CD14-positive monocyte (primary cell): ENCODE measurements at regions not wholly inside any gene's neighbourhood (a gene's known extent, or its start where the extent isn't known, plus 50 kb on each side); places are given as distances from the start of the nearest gene placed in this dataset.

Experiments
- DNase-seq, 3 donors: peaks; one replicate each; pipeline ENCODE4 v3.0.0-alpha.2; 2011 to 2022
- H2AFZ ChIP-seq: 2 replicates; pipeline ENCODE4 v1.6.0; 2012; ENCODE audit warnings: mild to moderate bottlenecking, low read depth, low read length, inconsistent platforms; ENCODE audit not compliant: insufficient read depth, poor library complexity, severe bottlenecking
- H3K27ac ChIP-seq, 2 donors: 1 replicate in 1 of 2; 2 replicates in 1 of 2; pipeline ENCODE4 v1.5.1; 2012 to 2013; ENCODE audit warnings: low read length in 2 of 2, control low read depth in 1 of 2, inconsistent platforms in 1 of 2, low read depth in 1 of 2, mild to moderate bottlenecking in 1 of 2
- H3K27me3 ChIP-seq, 2 donors: one replicate each; pipeline versions ENCODE4 v1.6.0 to v1.6.1; 2011 to 2013; ENCODE audit warnings: low read length in 2 of 2; ENCODE audit not compliant: control insufficient read depth in 2 of 2, insufficient read depth in 2 of 2
- H3K36me3 ChIP-seq, 2 donors: replicated peaks in 1 of 2; 1 replicate in 1 of 2; 2 replicates in 1 of 2; pipeline versions ENCODE4 v1.5.1 to v1.6.1; 2012 to 2013; ENCODE audit warnings: low read length in 2 of 2, control low read depth in 1 of 2, inconsistent platforms in 1 of 2, mild to moderate bottlenecking in 1 of 2; ENCODE audit not compliant: insufficient read depth in 2 of 2, control insufficient read depth in 1 of 2
- H3K4me1 ChIP-seq, 2 donors: 1 replicate in 1 of 2; 2 replicates in 1 of 2; pipeline versions ENCODE4 v1.5.1 to v1.6.1; 2012 to 2013; ENCODE audit warnings: low read length in 2 of 2, control low read depth in 1 of 2, inconsistent platforms in 1 of 2, mild to moderate bottlenecking in 1 of 2, moderate library complexity in 1 of 2; ENCODE audit not compliant: insufficient read depth in 2 of 2, control insufficient read depth in 1 of 2
- H3K4me2 ChIP-seq: replicated peaks from 2 replicates; pipeline ENCODE3; 2012; ENCODE audit warnings: low read length, moderate library complexity, mild to moderate bottlenecking; ENCODE audit not compliant: poor library complexity, severe bottlenecking; ENCODE audit errors: extremely low read depth
- H3K4me3 ChIP-seq, 3 experiments: fragments of 200-600 bp in 1 of 3; sonication (generic) in 1 of 3; replicated peaks in 1 of 3; 1 replicate in 2 of 3; 2 replicates in 1 of 3; pipeline ENCODE4 v1.5.1; 2011 to 2013; ENCODE audit warnings: low read length in 3 of 3, mild to moderate bottlenecking in 3 of 3, control low read depth in 2 of 3, low read depth in 2 of 3, inconsistent platforms in 1 of 3, moderate library complexity in 1 of 3
- H3K79me2 ChIP-seq: 2 replicates; pipeline ENCODE4 v1.6.0; 2012; ENCODE audit warnings: mild to moderate bottlenecking, control low read depth, inconsistent platforms, low read length, moderate library complexity; ENCODE audit not compliant: insufficient read depth
- H3K9ac ChIP-seq: 2 replicates; pipeline ENCODE4 v1.6.0; 2017; ENCODE audit warnings: low read length, mild to moderate bottlenecking; ENCODE audit not compliant: insufficient read depth, poor library complexity, severe bottlenecking
- H3K9me3 ChIP-seq, 2 donors: replicated peaks in 1 of 2; 1 replicate in 1 of 2; 2 replicates in 1 of 2; pipeline versions ENCODE4 v1.5.1 to v1.6.1; 2012 to 2013; ENCODE audit warnings: low read length in 2 of 2, control low read depth in 1 of 2; ENCODE audit not compliant: control insufficient read depth in 1 of 2, insufficient read depth in 1 of 2
- H4K20me1 ChIP-seq: 2 replicates; pipeline ENCODE4 v1.6.0; 2012; ENCODE audit warnings: mild to moderate bottlenecking, low read length, control low read depth, moderate library complexity; ENCODE audit not compliant: insufficient read depth
- H3K27ac Mint-ChIP-seq, 7 donors: one replicate each; pipeline ENCODE4 v1.8.0; 2020; ENCODE audit warnings: mild to moderate bottlenecking in 7 of 7, mixed read lengths in 7 of 7, moderate library complexity in 6 of 7, inconsistent platforms in 2 of 7
- H3K27me3 Mint-ChIP-seq, 3 donors: one replicate each; pipeline ENCODE4 v1.8.0; 2021 to 2022; ENCODE audit warnings: low read depth in 3 of 3, mild to moderate bottlenecking in 3 of 3, mixed read lengths in 3 of 3, moderate library complexity in 3 of 3, inconsistent platforms in 1 of 3
- H3K36me3 Mint-ChIP-seq, 2 donors: one replicate each; pipeline ENCODE4 v1.8.0; 2020; ENCODE audit warnings: mixed read lengths in 2 of 2, inconsistent platforms in 1 of 2, mild to moderate bottlenecking in 1 of 2
- H3K4me1 Mint-ChIP-seq: one replicate; pipeline ENCODE4 v1.8.0; 2020; ENCODE audit warnings: mild to moderate bottlenecking, mixed read lengths
- H3K4me3 Mint-ChIP-seq, 2 donors: one replicate each; pipeline ENCODE4 v1.8.0; 2020; ENCODE audit warnings: mild to moderate bottlenecking in 2 of 2, mixed read lengths in 2 of 2, moderate library complexity in 1 of 2
- H3K9me3 Mint-ChIP-seq, 7 donors: one replicate each; pipeline ENCODE4 v1.8.0; 2020 to 2022; ENCODE audit warnings: mixed read lengths in 7 of 7, mild to moderate bottlenecking in 6 of 7, moderate library complexity in 6 of 7, inconsistent platforms in 2 of 7
- WGBS: methylation state at CpG from one replicate; pipeline ENCODE4 v1.1.5; 2013; ENCODE audit warnings: missing lambda C conversion rate; ENCODE audit not compliant: insufficient coverage; 5-methylcytosine and 5-hydroxymethylcytosine counted together
- intact Hi-C, 2 donors: fragments of 100-400 bp; cut with micrococcal nuclease; formaldehyde crosslinking; loops; one replicate each; pipeline versions ENCODE4 v1.15.0 to v1.15.1; 2023
- TF ChIP-seq, protein P1 (sequence below): fragments of 200-600 bp; IDR thresholded peaks from one replicate; pipeline ENCODE4 v1.8.0; 2022; ENCODE audit warnings: antibody characterized with exemption, mild to moderate bottlenecking

DNA sequence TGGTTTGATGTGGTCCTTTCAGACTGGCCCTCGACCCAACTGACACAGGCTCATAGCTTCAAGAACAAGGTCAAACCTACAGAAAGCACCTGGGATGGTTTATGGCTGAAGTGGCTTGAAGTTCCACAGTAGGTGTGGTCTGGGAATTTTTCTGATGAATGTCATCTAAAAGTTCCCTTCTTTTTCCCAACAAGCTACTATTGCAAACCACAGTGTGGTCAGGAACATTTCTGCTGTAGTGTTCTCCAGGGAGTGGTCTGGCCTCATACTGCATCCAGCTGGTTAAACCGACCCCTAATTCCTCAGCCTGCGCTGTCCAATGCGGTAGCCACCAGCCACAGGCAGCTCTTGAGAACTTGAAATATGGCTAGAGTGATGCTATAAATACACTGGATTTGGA is 92.7 kb downstream of the FAM124B start:
- intact Hi-C loops = no loop called here
- H3K4me1 Mint-ChIP-seq = peaks cover 24% of the 10 kb centered on the region
- H3K27me3 Mint-ChIP-seq = peaks cover 0 to 11% (median 11%) of the 10 kb centered on the region in 3 donors
- H3K4me1 ChIP-seq = peaks cover 0 to 9% of the 10 kb centered on the region in 2 donors
- no peak overlapping the region for H3K4me3 Mint-ChIP-seq
- H3K27ac Mint-ChIP-seq = peak overlapping the region in 1 of 7 donors; percentile 33
- no peak overlapping the region for H3K27ac ChIP-seq
- no peaks in the 10 kb centered on the region for H3K36me3 ChIP-seq
- peaks cover 0 to 1% (median 0%) of the 10 kb centered on the region in 7 donors for H3K9me3 Mint-ChIP-seq
- WGBS = 95% methylated on average over 3 of the region's 4 CpGs
- no peaks in the 10 kb centered on the region for H3K27me3 ChIP-seq
- no peak for DNase-seq
- no peaks in the 10 kb centered on the region for H3K36me3 Mint-ChIP-seq
- TF ChIP-seq, protein P1, sequence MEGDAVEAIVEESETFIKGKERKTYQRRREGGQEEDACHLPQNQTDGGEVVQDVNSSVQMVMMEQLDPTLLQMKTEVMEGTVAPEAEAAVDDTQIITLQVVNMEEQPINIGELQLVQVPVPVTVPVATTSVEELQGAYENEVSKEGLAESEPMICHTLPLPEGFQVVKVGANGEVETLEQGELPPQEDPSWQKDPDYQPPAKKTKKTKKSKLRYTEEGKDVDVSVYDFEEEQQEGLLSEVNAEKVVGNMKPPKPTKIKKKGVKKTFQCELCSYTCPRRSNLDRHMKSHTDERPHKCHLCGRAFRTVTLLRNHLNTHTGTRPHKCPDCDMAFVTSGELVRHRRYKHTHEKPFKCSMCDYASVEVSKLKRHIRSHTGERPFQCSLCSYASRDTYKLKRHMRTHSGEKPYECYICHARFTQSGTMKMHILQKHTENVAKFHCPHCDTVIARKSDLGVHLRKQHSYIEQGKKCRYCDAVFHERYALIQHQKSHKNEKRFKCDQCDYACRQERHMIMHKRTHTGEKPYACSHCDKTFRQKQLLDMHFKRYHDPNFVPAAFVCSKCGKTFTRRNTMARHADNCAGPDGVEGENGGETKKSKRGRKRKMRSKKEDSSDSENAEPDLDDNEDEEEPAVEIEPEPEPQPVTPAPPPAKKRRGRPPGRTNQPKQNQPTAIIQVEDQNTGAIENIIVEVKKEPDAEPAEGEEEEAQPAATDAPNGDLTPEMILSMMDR = no peak
- H2AFZ ChIP-seq = no peak overlapping the region
- no peaks in the 10 kb centered on the region for H3K9me3 ChIP-seq
- no peaks in the 10 kb centered on the region for H3K79me2 ChIP-seq
- no peak overlapping the region for H3K9ac ChIP-seq
- H3K4me3 ChIP-seq = no peak overlapping the region
- H3K4me2 ChIP-seq = no peak overlapping the region
- no peaks in the 10 kb centered on the region for H4K20me1 ChIP-seq

- WGBS = 100% methylated on average over 1 of the region's 2 CpGs
- Histone ChIP-seq H3K9me3 (no peaks in the 10 kb centered on the region), H4K20me1 (no peaks in the 10 kb centered on the region), H3K79me2 (no peaks in the 10 kb centered on the region), H3K9ac (no peak overlapping the region), H3K27me3 (no peaks in the 10 kb centered on the region), H3K4me2 (no peak overlapping the region), H2AFZ (no peak overlapping the region), H3K4me3 (no peak overlapping the region), H3K4me1 (peaks cover 0 to 9% of the 10 kb centered on the region in 2 donors), H3K27ac (no peak overlapping the region), H3K36me3 (no peaks in the 10 kb centered on the region)
- Mint-ChIP-seq H3K27ac (no peak overlapping the region), H3K36me3 (no peaks in the 10 kb centered on the region), H3K4me1 (peaks cover 22% of the 10 kb centered on the region), H3K9me3 (peaks cover 0 to 1% (median 0%) of the 10 kb centered on the region in 7 donors), H3K4me3 (no peak overlapping the region), H3K27me3 (peaks cover 0 to 11% (median 11%) of the 10 kb centered on the region in 3 donors)
- intact Hi-C loops = no loop called here
- DNase-seq = peak; percentile 3 to 20 (median 13)
- TF ChIP-seq, protein P1 = no peak
Observed at GRCh38 chr2:224308272-224308911, 93.5 kb downstream of the FAM124B start.
